GM13976 (cell line): ENCODE measurements at regions not wholly inside any gene's neighbourhood (a gene's known extent, or its start where the extent isn't known, plus 50 kb on each side); places are given as distances from the start of the nearest gene placed in this dataset.
"Not testable (repeated sequence)": the region's sequence is repeated elsewhere in the genome, so short reads cannot be mapped to it uniquely, and the experiment has no call there.

ENCODE experiments used
- DNase-seq: peaks from one replicate; pipeline ENCODE4 v3.0.0; 2012; ENCODE audit warnings: low spot score
- in situ Hi-C: fragments of 300-500 bp; cut with MboI; formaldehyde crosslinking; loops from one replicate; pipeline ENCODE4 v1.12.0; 2022; ENCODE audit warnings: low sequenced_read_pairs, mixed read lengths, inconsistent platforms; ENCODE audit not compliant: unreplicated experiment
- TF ChIP-seq, protein P1 (sequence below): IDR thresholded peaks from 2 replicates; pipeline ENCODE4 v1.5.1; 2012; ENCODE audit warnings: borderline replicate concordance, mild to moderate bottlenecking; ENCODE audit not compliant: insufficient read depth; ENCODE audit errors: extremely low read depth, missing control alignments, control extremely low read depth

- DNase-seq: no peak
- in situ Hi-C loops: no loop called here
- TF ChIP-seq, protein P1, sequence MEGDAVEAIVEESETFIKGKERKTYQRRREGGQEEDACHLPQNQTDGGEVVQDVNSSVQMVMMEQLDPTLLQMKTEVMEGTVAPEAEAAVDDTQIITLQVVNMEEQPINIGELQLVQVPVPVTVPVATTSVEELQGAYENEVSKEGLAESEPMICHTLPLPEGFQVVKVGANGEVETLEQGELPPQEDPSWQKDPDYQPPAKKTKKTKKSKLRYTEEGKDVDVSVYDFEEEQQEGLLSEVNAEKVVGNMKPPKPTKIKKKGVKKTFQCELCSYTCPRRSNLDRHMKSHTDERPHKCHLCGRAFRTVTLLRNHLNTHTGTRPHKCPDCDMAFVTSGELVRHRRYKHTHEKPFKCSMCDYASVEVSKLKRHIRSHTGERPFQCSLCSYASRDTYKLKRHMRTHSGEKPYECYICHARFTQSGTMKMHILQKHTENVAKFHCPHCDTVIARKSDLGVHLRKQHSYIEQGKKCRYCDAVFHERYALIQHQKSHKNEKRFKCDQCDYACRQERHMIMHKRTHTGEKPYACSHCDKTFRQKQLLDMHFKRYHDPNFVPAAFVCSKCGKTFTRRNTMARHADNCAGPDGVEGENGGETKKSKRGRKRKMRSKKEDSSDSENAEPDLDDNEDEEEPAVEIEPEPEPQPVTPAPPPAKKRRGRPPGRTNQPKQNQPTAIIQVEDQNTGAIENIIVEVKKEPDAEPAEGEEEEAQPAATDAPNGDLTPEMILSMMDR: no peak
Observed at GRCh38 chr4:125591290-125591689, 276.5 kb downstream of the FAT4 start.

DNA sequence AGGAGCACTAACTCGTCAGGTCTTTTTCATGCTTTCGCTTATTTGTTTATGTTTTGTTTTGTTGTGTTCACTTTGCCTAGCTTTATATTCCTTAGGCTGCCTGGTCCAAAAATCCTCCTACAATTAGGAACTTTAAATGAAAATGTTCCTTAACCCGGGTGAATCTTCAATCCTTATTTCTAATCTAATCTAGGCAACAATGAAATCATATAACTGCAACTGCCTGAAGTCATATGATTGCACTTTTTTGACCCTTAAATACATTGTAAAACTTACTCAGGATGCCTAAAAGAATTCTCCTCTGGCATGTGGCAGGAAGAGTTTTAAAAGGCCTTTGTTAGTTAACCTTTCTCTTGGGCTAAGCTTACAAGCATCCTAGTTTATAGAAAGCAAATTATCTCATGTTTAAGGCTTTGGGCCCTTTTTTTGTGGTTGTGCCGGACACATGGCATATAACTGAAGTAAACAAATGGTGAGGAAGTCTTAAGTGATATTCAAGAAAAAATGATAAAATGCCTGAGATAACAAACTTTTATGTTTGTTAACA lies 279.4 kb downstream of the FAT4 start:
- in situ Hi-C loops: no loop called here
- TF ChIP-seq, protein P1: no peak
- DNase-seq: no peak

DNA sequence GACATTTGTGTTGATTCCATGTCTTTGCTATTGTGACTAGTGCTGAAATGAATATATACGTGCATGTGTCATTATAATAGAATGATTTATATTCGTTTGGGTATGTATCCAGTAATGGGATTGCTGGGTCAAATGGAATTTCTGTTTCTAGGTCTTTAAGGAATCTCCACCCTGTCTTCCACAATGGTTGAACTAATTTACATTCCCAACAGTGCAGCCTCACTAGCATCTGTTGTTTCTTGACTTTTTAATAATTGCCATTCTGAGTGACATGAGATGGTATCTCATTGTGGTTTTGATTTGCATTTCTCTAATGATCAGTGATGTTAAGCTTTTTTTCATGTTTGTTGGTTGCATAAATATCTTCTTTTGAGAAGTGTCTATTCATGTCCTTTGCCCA lies 291.2 kb downstream of the FAT4 start:
- DNase-seq, in situ Hi-C loops: not testable (repeated sequence)

DNA sequence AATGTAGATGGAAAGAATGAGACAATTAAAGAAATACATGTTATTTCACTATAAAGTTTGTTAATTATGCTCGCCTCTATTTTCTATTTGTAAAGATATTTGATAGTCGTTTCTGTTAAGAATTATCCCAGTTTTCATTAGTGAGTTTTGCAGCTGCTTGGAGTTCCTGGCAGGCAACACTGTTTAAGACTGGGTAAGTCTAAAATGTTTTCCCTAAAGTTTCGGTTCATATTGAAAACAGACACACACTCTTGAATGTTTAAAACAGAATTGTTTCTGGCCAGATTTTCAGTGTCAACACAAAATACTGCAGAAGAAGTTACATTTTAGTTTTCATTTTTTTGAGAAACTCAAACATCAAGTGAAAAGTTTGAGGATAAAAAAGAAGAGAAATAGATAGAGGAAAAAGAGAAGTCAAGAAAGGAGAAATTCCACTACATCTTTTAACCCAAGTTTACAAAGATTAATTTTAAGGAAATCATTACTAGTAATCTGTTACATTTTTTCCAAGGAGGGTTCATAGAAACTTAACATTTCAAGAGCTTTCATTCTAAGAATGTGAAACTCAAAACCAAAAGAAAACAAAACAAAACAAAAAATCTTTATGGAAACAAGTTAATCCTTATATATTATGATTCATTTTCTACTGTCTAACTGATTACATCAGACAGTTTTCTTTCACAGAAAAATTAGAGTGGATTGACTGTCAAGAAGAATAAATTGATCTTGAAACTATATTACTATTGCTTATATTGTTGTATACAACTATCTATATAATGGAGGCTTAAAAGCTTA lies 305.5 kb downstream of the FAT4 start:
- DNase-seq: no peak
- in situ Hi-C loops: no loop called here
- TF ChIP-seq, protein P1: no peak

- TF ChIP-seq, protein P1: no peak
- DNase-seq: no peak
- in situ Hi-C loops: no loop called here
Observed at GRCh38 chr4:125624951-125625350, 310.2 kb downstream of the FAT4 start.

- DNase-seq: no peak
- TF ChIP-seq, protein P1: no peak
- in situ Hi-C loops: no loop called here
Observed at GRCh38 chr4:125626946-125627345, 312.2 kb downstream of the FAT4 start.

DNA sequence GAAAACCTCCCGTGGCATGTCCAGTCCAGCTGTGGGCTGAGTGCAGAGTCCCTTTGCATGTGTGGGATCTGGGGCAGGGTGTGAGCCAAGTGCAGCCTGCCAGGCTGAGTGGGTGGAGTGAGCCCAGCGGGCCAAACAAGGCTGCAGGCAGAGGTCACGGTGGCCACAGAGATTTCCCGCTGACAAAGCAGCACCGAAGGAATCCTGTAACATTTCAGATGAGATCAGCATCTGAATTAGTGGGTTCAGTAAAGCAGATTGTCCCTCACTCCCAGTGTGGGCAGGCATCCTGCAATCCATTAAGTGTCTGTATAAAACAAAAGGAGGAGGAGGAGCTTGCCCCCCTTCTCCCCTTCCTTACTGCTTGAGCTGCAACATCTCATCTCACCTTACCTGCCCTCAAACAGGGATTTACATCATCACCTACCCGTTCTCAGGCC lies 324.4 kb downstream of the FAT4 start:
- TF ChIP-seq, protein P1: no peak
- in situ Hi-C loops: no loop called here
- DNase-seq: no peak
